ENCODE measurements at regions not wholly inside any gene's neighbourhood (a gene's known extent, or its start where the extent isn't known, plus 50 kb on each side); places are given as distances from the start of the nearest gene placed in this dataset.

- TF ChIP-seq CTCF (conservative IDR thresholded peaks at IDR 0.05; ENCODE audit: low read length), result no peak
- H3K4me3 ChIP-seq (ENCODE audit: low read length), result no peak overlapping the region
- DNase-seq (ENCODE audit: low read depth), result no peak
These were observed 59.1 kb upstream of the PTGR2 start for GRCh38 chr14:73792481-73792880.

- peak overlapping the region; percentile 20; the same call in 1 of the 2 replicates for H3K4me3 ChIP-seq (ENCODE audit: low read length)
- DNase-seq (ENCODE audit: low read depth), result peak; percentile 98
- TF ChIP-seq CTCF (conservative IDR thresholded peaks at IDR 0.05; ENCODE audit: low read length), result 0 out of 2 replicates have a peak, but pooled peaks have one; percentile 3
These were observed 61.5 kb upstream of the PTGR2 start for GRCh38 chr14:73789989-73790581.

GRCh38 chr14:73788701-73789551 is 62.7 kb upstream of the PTGR2 start:
- H3K4me3 ChIP-seq (ENCODE audit: low read length), result no peak overlapping the region
- no peak for TF ChIP-seq CTCF (conservative IDR thresholded peaks at IDR 0.05; ENCODE audit: low read length)
- no peak for DNase-seq (ENCODE audit: low read depth)

GRCh38 chr14:73788317-73788598 is 63.4 kb upstream of the PTGR2 start:
- DNase-seq (ENCODE audit: low read depth), result no peak
- no peak for TF ChIP-seq CTCF (conservative IDR thresholded peaks at IDR 0.05; ENCODE audit: low read length)
- H3K4me3 ChIP-seq (ENCODE audit: low read length), result peak overlapping the region; percentile 75; the same call in 1 of the 2 replicates

- DNase-seq (ENCODE audit: low read depth), result no peak
- no peak for TF ChIP-seq CTCF (conservative IDR thresholded peaks at IDR 0.05; ENCODE audit: low read length)
- peak overlapping the region; percentile 75 for H3K4me3 ChIP-seq (ENCODE audit: low read length)
These were observed 63.9 kb upstream of the PTGR2 start for GRCh38 chr14:73787486-73788316.

- peak overlapping the region; percentile 75 for H3K4me3 ChIP-seq (ENCODE audit: low read length)
- DNase-seq (ENCODE audit: low read depth), result no peak
- no peak for TF ChIP-seq CTCF (conservative IDR thresholded peaks at IDR 0.05; ENCODE audit: low read length)
These were observed 64.8 kb upstream of the PTGR2 start for GRCh38 chr14:73786636-73787485.

Measured in AG10803 (cell line).